Liver (tissue), 8 donors: ENCODE measurements at regions not wholly inside any gene's neighbourhood (a gene's known extent, or its start where the extent isn't known, plus 50 kb on each side); places are given as distances from the start of the nearest gene placed in this dataset.
"Not testable (repeated sequence)": the region's sequence is repeated elsewhere in the genome, so short reads cannot be mapped to it uniquely, and the experiment has no call there.

Experiments
- DNase-seq: peaks from one replicate; pipeline ENCODE4 v3.0.0-alpha.2; 2017; ENCODE audit warnings: low spot score
- H3K27ac ChIP-seq, 2 donors: one replicate each; pipeline ENCODE4 v1.7.0; 2013; ENCODE audit warnings: inconsistent platforms in 2 of 2, low read length in 2 of 2, control low read depth in 1 of 2, low read depth in 1 of 2, mild to moderate bottlenecking in 1 of 2
- H3K27me3 ChIP-seq, 4 donors: one replicate each; pipeline versions ENCODE4 v1.6.1 to v1.7.0; 2013; ENCODE audit warnings: low read length in 3 of 4, inconsistent platforms in 1 of 4, mild to moderate bottlenecking in 1 of 4, moderate library complexity in 1 of 4; ENCODE audit not compliant: control insufficient read depth in 4 of 4, insufficient read depth in 4 of 4
- H3K36me3 ChIP-seq, 4 donors: one replicate each; pipeline versions ENCODE4 v1.6.1 to v1.7.0; 2013; ENCODE audit warnings: low read length in 3 of 4, mild to moderate bottlenecking in 3 of 4, low read depth in 1 of 4, moderate library complexity in 1 of 4; ENCODE audit not compliant: control insufficient read depth in 4 of 4, insufficient read depth in 3 of 4
- H3K4me1 ChIP-seq, 4 donors: one replicate each; pipeline versions ENCODE4 v1.6.1 to v1.7.0; 2013; ENCODE audit warnings: low read length in 3 of 4, mild to moderate bottlenecking in 3 of 4, moderate library complexity in 1 of 4; ENCODE audit not compliant: control insufficient read depth in 4 of 4, insufficient read depth in 4 of 4
- H3K4me3 ChIP-seq, 3 donors: one replicate each; pipeline versions ENCODE4 v1.6.1 to v1.7.0; 2013; ENCODE audit warnings: low read length in 3 of 3, control low read depth in 1 of 3, low read depth in 1 of 3, mild to moderate bottlenecking in 1 of 3
- H3K9ac ChIP-seq, 2 donors: one replicate each; pipeline ENCODE4 v1.7.0; 2013; ENCODE audit warnings: low read length in 2 of 2, mild to moderate bottlenecking in 2 of 2, moderate library complexity in 2 of 2, control low read depth in 1 of 2, low read depth in 1 of 2
- H3K9me3 ChIP-seq, 4 donors: one replicate each; pipeline versions ENCODE4 v1.6.1 to v1.7.0; 2013; ENCODE audit warnings: low read length in 3 of 4; ENCODE audit not compliant: control insufficient read depth in 4 of 4
- ATF3 ChIP-seq: IDR thresholded peaks from 2 replicates; pipeline ENCODE4 v1.6.1; 2016; ENCODE audit warnings: antibody characterized with exemption
- CTCF ChIP-seq: fragments of 150-350 bp; IDR thresholded peaks from 2 replicates; pipeline ENCODE4 v1.5.1; 2017; ENCODE audit warnings: improper control_type of control experiment, low read depth, low read length; ENCODE audit not compliant: missing input control
- EGR1 ChIP-seq, 2 donors: IDR thresholded peaks; 2 replicates each; pipeline ENCODE4 v1.6.1; 2016 to 2018; ENCODE audit warnings: antibody characterized with exemption in 2 of 2, low read depth in 2 of 2
- FOXA1 ChIP-seq: IDR thresholded peaks from 2 replicates; pipeline ENCODE4 v1.6.1; 2016; ENCODE audit warnings: antibody characterized with exemption
- FOXA2 ChIP-seq: IDR thresholded peaks from 2 replicates; pipeline ENCODE4 v1.6.1; 2016; ENCODE audit warnings: antibody characterized with exemption
- GABPA ChIP-seq, 2 donors: IDR thresholded peaks in 1 of 2; conservative IDR thresholded peaks in 1 of 2; 2 replicates each; pipeline ENCODE4 v1.6.1; 2016; ENCODE audit warnings: antibody characterized with exemption in 2 of 2, mild to moderate bottlenecking in 1 of 2, moderate library complexity in 1 of 2
- HNF4A ChIP-seq, 2 donors: conservative IDR thresholded peaks; 2 replicates each; pipeline ENCODE4 v1.6.1; 2016; ENCODE audit warnings: antibody characterized with exemption in 2 of 2, mild to moderate bottlenecking in 2 of 2
- HNF4G ChIP-seq: IDR thresholded peaks from 2 replicates; pipeline ENCODE4 v1.6.1; 2016; ENCODE audit warnings: antibody characterized with exemption
- JUND ChIP-seq, 2 donors: IDR thresholded peaks; 2 replicates each; pipeline ENCODE4 v1.6.1; 2016; ENCODE audit warnings: antibody characterized with exemption in 2 of 2
- MAX ChIP-seq: IDR thresholded peaks from 2 replicates; pipeline ENCODE4 v1.6.1; 2016; ENCODE audit warnings: antibody characterized with exemption
- NR2F2 ChIP-seq: IDR thresholded peaks from 2 replicates; pipeline ENCODE4 v1.6.1; 2016; ENCODE audit warnings: antibody characterized with exemption
- RAD21 ChIP-seq, 2 donors: IDR thresholded peaks; 2 replicates each; pipeline ENCODE4 v1.6.1; 2016; ENCODE audit warnings: antibody characterized with exemption in 2 of 2, mild to moderate bottlenecking in 2 of 2
- REST ChIP-seq: IDR thresholded peaks from 2 replicates; pipeline ENCODE4 v1.6.1; 2016; ENCODE audit warnings: antibody characterized with exemption, mild to moderate bottlenecking
- RXRA ChIP-seq, 2 donors: IDR thresholded peaks; 2 replicates each; pipeline ENCODE4 v1.6.1; 2017 to 2018; ENCODE audit warnings: antibody characterized with exemption in 2 of 2, mild to moderate bottlenecking in 1 of 2
- SP1 ChIP-seq: IDR thresholded peaks from 2 replicates; pipeline ENCODE4 v1.6.1; 2018; ENCODE audit warnings: antibody characterized with exemption, mild to moderate bottlenecking
- TAF1 ChIP-seq: conservative IDR thresholded peaks from 2 replicates; pipeline ENCODE4 v1.6.1; 2016; ENCODE audit warnings: antibody characterized with exemption, mild to moderate bottlenecking
- YY1 ChIP-seq: IDR thresholded peaks from 2 replicates; pipeline ENCODE4 v1.6.1; 2016; ENCODE audit warnings: antibody characterized with exemption, mild to moderate bottlenecking
- WGBS: extraction: QIAGEN DNeasy Blood & Tissue Kit; methylation state at CpG from one replicate; pipeline ENCODE4 v1.1.7; 2013; 5-methylcytosine and 5-hydroxymethylcytosine counted together
- TF ChIP-seq, protein P1 (sequence below): IDR thresholded peaks from 2 replicates; pipeline ENCODE4 v1.6.1; 2016; ENCODE audit warnings: antibody characterized with exemption
- donor health status: healthy.
- donor health status: healthy.
- donor health status: healthy.
- donor health status: healthy.
- donor health status: healthy.

DNA sequence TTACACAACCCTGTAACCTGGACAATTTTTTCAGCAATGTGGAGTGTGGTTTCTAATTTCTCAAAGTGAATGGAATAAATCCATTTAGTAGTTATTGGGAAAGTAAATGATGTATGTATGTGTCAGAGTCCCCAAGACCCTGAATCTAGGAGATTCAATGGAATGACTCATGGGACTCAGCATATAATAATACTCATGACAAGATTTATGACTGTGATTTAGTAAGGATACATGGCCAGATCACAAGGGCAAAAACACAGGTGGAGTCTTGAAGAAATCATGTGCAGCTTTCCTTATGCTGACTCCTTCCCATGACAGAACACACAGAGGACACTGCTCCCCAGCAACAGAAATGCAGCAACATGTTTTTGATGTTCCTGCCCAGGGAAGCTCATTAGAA is 1877.7 kb upstream of the LRRTM1 start:
- DNase-seq, result no peak
- no peak overlapping the region for H3K4me3 ChIP-seq
- no peak overlapping the region for H3K9ac ChIP-seq
- TF ChIP-seq ATF3 (no peak), GABPA (IDR thresholded peaks at IDR 0.05 in 1 of 2, conservative IDR thresholded peaks at IDR 0.05 in 1 of 2) (no peak), SP1 (no peak), FOXA1 (no peak), CTCF (no peak), FOXA2 (no peak), HNF4A (conservative IDR thresholded peaks at IDR 0.05) (no peak), TAF1 (no peak), REST (no peak), JUND (IDR thresholded peaks at IDR 0.05) (no peak), MAX (no peak), RXRA (IDR thresholded peaks at IDR 0.05) (no peak), YY1 (no peak), NR2F2 (no peak), HNF4G (no peak), EGR1 (IDR thresholded peaks at IDR 0.05; ENCODE audit: low read depth in 2 of 2) (no peak), RAD21 (IDR thresholded peaks at IDR 0.05) (no peak)
- TF ChIP-seq, protein P1, sequence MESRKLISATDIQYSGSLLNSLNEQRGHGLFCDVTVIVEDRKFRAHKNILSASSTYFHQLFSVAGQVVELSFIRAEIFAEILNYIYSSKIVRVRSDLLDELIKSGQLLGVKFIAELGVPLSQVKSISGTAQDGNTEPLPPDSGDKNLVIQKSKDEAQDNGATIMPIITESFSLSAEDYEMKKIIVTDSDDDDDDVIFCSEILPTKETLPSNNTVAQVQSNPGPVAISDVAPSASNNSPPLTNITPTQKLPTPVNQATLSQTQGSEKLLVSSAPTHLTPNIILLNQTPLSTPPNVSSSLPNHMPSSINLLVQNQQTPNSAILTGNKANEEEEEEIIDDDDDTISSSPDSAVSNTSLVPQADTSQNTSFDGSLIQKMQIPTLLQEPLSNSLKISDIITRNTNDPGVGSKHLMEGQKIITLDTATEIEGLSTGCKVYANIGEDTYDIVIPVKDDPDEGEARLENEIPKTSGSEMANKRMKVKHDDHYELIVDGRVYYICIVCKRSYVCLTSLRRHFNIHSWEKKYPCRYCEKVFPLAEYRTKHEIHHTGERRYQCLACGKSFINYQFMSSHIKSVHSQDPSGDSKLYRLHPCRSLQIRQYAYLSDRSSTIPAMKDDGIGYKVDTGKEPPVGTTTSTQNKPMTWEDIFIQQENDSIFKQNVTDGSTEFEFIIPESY, result no peak
- H3K4me1 ChIP-seq, result no peaks in the 10 kb centered on the region
- H3K27me3 ChIP-seq, result no peaks in the 10 kb centered on the region
- H3K36me3 ChIP-seq, result no peaks in the 10 kb centered on the region
- no peak overlapping the region for H3K27ac ChIP-seq
- no peaks in the 10 kb centered on the region for H3K9me3 ChIP-seq

DNA sequence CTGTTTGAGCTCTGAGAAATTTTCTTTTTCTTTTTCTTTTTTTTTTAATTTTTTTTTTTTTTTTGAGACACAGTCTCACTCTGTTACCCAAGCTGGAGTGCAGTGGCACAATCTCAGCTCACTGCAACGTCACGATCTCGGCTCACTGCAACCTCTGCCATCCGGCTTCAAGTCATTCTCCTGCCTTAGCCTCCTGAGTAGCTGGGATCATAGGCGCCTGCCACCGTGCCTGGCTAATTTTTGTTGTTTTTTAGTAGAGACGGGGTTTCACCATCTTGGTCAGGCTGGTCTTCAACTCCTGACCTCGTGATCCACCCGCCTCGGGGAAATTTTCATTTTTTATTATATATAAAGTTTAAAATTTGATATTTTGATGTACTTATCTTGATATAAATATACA is 1870.7 kb upstream of the LRRTM1 start:
- H3K9ac ChIP-seq, H3K4me1 ChIP-seq, H3K27me3 ChIP-seq, H3K4me3 ChIP-seq, H3K9me3 ChIP-seq, H3K36me3 ChIP-seq, H3K27ac ChIP-seq, DNase-seq: not testable (repeated sequence)
- 86% methylated on average over 10 of the region's 10 CpGs for WGBS
